ENCODE measurements at regions not wholly inside any gene's neighbourhood (a gene's known extent, or its start where the extent isn't known, plus 50 kb on each side); places are given as distances from the start of the nearest gene placed in this dataset.

DNA sequence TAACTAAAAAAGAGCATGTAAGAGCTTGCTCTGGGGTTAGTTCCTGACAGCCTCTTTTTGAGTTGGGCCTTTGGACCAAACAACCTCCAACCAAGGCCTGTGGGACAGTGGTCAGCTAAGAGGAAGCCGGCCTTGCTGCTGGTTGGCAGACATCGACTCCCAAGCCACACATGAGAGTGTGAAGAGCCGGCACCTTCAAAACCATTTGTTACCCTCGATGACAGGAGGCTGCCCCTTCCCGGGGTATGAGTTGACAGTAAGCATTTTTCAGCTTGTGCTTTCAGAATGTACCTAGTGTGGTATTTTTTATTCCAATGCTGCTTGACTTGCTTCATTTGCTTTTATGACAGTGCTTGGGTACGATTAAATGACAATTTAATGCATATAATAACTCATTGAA is 168.6 kb upstream of the IGFBP7 start:
- no peaks in the 10 kb centered on the region for H3K4me1 ChIP-seq (ENCODE audit: insufficient read depth)
- 0 out of 2 replicates have a peak overlapping the region, but pooled peaks have one; percentile 2 for H2AFZ ChIP-seq
- no peak overlapping the region for H3K4me2 ChIP-seq
- H3K4me3 ChIP-seq = no peak overlapping the region
- H3F3A ChIP-seq (replicated peaks; ENCODE audit: low read depth) = no peaks in the 10 kb centered on the region
- H3K36me3 Mint-ChIP-seq (ENCODE audit: low read depth) = no peaks in the 10 kb centered on the region
- no peak for ATAC-seq
- no peaks in the 10 kb centered on the region for H4K20me1 ChIP-seq (replicated peaks; ENCODE audit: insufficient read depth)
- H3K9me2 ChIP-seq (ENCODE audit: insufficient read depth) = 0 out of 2 replicates have a peak, but pooled peaks cover 5% of the 10 kb centered on the region
- peaks cover 8% of the 10 kb centered on the region; the same call in 2 of the 3 replicates for H3K4me1 Mint-ChIP-seq
- H3K36me3 ChIP-seq (ENCODE audit: insufficient read depth) = no peaks in the 10 kb centered on the region
- no peaks in the 10 kb centered on the region for H3K9me3 Mint-ChIP-seq
- H3K27ac Mint-ChIP-seq = no peak overlapping the region
- no peak overlapping the region for H3K4me3 Mint-ChIP-seq
- no peaks in the 10 kb centered on the region for H3K27me3 ChIP-seq (ENCODE audit: insufficient read depth)
- H3K27ac ChIP-seq (ENCODE audit: low read depth) = no peak overlapping the region
- no peak for TF ChIP-seq EZH2phosphoT487 (IDR thresholded peaks at IDR 0.05; ENCODE audit: unreplicated experiment)
- TF ChIP-seq, protein P1, sequence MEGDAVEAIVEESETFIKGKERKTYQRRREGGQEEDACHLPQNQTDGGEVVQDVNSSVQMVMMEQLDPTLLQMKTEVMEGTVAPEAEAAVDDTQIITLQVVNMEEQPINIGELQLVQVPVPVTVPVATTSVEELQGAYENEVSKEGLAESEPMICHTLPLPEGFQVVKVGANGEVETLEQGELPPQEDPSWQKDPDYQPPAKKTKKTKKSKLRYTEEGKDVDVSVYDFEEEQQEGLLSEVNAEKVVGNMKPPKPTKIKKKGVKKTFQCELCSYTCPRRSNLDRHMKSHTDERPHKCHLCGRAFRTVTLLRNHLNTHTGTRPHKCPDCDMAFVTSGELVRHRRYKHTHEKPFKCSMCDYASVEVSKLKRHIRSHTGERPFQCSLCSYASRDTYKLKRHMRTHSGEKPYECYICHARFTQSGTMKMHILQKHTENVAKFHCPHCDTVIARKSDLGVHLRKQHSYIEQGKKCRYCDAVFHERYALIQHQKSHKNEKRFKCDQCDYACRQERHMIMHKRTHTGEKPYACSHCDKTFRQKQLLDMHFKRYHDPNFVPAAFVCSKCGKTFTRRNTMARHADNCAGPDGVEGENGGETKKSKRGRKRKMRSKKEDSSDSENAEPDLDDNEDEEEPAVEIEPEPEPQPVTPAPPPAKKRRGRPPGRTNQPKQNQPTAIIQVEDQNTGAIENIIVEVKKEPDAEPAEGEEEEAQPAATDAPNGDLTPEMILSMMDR (conservative IDR thresholded peaks at IDR 0.05; ENCODE audit: low read depth in 2 of 2) = no peak
- no peak for TF ChIP-seq JUNB (IDR thresholded peaks at IDR 0.05; ENCODE audit: unreplicated experiment)
- no peak for TF ChIP-seq ZNF114 (CRISPR knock-in tag; IDR thresholded peaks at IDR 0.05)
- TF ChIP-seq, protein P2, sequence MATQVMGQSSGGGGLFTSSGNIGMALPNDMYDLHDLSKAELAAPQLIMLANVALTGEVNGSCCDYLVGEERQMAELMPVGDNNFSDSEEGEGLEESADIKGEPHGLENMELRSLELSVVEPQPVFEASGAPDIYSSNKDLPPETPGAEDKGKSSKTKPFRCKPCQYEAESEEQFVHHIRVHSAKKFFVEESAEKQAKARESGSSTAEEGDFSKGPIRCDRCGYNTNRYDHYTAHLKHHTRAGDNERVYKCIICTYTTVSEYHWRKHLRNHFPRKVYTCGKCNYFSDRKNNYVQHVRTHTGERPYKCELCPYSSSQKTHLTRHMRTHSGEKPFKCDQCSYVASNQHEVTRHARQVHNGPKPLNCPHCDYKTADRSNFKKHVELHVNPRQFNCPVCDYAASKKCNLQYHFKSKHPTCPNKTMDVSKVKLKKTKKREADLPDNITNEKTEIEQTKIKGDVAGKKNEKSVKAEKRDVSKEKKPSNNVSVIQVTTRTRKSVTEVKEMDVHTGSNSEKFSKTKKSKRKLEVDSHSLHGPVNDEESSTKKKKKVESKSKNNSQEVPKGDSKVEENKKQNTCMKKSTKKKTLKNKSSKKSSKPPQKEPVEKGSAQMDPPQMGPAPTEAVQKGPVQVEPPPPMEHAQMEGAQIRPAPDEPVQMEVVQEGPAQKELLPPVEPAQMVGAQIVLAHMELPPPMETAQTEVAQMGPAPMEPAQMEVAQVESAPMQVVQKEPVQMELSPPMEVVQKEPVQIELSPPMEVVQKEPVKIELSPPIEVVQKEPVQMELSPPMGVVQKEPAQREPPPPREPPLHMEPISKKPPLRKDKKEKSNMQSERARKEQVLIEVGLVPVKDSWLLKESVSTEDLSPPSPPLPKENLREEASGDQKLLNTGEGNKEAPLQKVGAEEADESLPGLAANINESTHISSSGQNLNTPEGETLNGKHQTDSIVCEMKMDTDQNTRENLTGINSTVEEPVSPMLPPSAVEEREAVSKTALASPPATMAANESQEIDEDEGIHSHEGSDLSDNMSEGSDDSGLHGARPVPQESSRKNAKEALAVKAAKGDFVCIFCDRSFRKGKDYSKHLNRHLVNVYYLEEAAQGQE (IDR thresholded peaks at IDR 0.05; ENCODE audit: unreplicated experiment) = no peak
- no peak for TF ChIP-seq CREB1 (CRISPR knock-in tag; IDR thresholded peaks at IDR 0.05; ENCODE audit: low read depth)
- TF ChIP-seq POLR2AphosphoS5 (IDR thresholded peaks at IDR 0.05; ENCODE audit: low read depth) = no peak
- TF ChIP-seq, protein P3, sequence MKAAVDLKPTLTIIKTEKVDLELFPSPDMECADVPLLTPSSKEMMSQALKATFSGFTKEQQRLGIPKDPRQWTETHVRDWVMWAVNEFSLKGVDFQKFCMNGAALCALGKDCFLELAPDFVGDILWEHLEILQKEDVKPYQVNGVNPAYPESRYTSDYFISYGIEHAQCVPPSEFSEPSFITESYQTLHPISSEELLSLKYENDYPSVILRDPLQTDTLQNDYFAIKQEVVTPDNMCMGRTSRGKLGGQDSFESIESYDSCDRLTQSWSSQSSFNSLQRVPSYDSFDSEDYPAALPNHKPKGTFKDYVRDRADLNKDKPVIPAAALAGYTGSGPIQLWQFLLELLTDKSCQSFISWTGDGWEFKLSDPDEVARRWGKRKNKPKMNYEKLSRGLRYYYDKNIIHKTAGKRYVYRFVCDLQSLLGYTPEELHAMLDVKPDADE (IDR thresholded peaks at IDR 0.05) = no peak
- TF ChIP-seq, protein P4, sequence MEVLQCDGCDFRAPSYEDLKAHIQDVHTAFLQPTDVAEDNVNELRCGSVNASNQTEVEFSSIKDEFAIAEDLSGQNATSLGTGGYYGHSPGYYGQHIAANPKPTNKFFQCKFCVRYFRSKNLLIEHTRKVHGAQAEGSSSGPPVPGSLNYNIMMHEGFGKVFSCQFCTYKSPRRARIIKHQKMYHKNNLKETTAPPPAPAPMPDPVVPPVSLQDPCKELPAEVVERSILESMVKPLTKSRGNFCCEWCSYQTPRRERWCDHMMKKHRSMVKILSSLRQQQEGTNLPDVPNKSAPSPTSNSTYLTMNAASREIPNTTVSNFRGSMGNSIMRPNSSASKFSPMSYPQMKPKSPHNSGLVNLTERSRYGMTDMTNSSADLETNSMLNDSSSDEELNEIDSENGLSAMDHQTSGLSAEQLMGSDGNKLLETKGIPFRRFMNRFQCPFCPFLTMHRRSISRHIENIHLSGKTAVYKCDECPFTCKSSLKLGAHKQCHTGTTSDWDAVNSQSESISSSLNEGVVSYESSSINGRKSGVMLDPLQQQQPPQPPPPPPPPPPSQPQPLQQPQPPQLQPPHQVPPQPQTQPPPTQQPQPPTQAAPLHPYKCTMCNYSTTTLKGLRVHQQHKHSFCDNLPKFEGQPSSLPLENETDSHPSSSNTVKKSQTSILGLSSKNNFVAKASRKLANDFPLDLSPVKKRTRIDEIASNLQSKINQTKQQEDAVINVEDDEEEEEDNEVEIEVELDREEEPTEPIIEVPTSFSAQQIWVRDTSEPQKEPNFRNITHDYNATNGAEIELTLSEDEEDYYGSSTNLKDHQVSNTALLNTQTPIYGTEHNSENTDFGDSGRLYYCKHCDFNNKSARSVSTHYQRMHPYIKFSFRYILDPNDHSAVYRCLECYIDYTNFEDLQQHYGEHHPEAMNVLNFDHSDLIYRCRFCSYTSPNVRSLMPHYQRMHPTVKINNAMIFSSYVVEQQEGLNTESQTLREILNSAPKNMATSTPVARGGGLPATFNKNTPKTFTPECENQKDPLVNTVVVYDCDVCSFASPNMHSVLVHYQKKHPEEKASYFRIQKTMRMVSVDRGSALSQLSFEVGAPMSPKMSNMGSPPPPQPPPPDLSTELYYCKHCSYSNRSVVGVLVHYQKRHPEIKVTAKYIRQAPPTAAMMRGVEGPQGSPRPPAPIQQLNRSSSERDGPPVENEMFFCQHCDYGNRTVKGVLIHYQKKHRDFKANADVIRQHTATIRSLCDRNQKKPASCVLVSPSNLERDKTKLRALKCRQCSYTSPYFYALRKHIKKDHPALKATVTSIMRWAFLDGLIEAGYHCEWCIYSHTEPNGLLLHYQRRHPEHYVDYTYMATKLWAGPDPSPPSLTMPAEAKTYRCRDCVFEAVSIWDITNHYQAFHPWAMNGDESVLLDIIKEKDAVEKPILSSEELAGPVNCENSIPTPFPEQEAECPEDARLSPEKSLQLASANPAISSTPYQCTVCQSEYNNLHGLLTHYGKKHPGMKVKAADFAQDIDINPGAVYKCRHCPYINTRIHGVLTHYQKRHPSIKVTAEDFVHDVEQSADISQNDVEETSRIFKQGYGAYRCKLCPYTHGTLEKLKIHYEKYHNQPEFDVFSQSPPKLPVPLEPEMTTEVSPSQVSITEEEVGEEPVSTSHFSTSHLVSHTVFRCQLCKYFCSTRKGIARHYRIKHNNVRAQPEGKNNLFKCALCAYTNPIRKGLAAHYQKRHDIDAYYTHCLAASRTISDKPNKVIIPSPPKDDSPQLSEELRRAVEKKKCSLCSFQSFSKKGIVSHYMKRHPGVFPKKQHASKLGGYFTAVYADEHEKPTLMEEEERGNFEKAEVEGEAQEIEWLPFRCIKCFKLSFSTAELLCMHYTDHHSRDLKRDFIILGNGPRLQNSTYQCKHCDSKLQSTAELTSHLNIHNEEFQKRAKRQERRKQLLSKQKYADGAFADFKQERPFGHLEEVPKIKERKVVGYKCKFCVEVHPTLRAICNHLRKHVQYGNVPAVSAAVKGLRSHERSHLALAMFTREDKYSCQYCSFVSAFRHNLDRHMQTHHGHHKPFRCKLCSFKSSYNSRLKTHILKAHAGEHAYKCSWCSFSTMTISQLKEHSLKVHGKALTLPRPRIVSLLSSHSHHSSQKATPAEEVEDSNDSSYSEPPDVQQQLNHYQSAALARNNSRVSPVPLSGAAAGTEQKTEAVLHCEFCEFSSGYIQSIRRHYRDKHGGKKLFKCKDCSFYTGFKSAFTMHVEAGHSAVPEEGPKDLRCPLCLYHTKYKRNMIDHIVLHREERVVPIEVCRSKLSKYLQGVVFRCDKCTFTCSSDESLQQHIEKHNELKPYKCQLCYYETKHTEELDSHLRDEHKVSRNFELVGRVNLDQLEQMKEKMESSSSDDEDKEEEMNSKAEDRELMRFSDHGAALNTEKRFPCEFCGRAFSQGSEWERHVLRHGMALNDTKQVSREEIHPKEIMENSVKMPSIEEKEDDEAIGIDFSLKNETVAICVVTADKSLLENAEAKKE (CRISPR knock-in tag; IDR thresholded peaks at IDR 0.05) = no peak
- no peak for TF ChIP-seq STAT1 (IDR thresholded peaks at IDR 0.05; ENCODE audit: unreplicated experiment)
- TF ChIP-seq ZNF331 (CRISPR knock-in tag; IDR thresholded peaks at IDR 0.05; ENCODE audit: low read depth) = no peak
- TF ChIP-seq EZH2 (IDR thresholded peaks at IDR 0.05; ENCODE audit: low read depth, unreplicated experiment) = no peak
- no peak for TF ChIP-seq NANOG (IDR thresholded peaks at IDR 0.05; ENCODE audit: borderline replicate concordance)
- H3K27me3 Mint-ChIP-seq (ENCODE audit: insufficient read depth, low read depth, poor library complexity) = peaks cover 2% of the 10 kb centered on the region
- no peak for DNase-seq (ENCODE audit: low spot score)
- no peaks in the 10 kb centered on the region for H3K79me2 ChIP-seq (replicated peaks; ENCODE audit: insufficient read depth)

Data from GM23338 (cell line).